ENCODE measurements at regions not wholly inside any gene's neighbourhood (a gene's known extent, or its start where the extent isn't known, plus 50 kb on each side); places are given as distances from the start of the nearest gene placed in this dataset.

GRCh38 chr5:30106596-30106995 lies 1086.9 kb upstream of the CDH6 start:
- H3K9me3 ChIP-seq (ENCODE audit: severe bottlenecking): no peaks in the 10 kb centered on the region
- H3K4me3 ChIP-seq (ENCODE audit: severe bottlenecking): no peak overlapping the region
- H3K36me3 ChIP-seq (ENCODE audit: low read depth): no peaks in the 10 kb centered on the region
- TF ChIP-seq CTCF (IDR thresholded peaks at IDR 0.05; ENCODE audit: poor library complexity, severe bottlenecking): no peak
- peak; percentile 37 for DNase-seq (ENCODE audit: low spot score)
- peaks cover 38% of the 10 kb centered on the region for H3K4me1 ChIP-seq (ENCODE audit: insufficient read depth, poor library complexity, severe bottlenecking)
- H3K27ac ChIP-seq (ENCODE audit: poor library complexity, severe bottlenecking): no peak overlapping the region
- H3K27me3 ChIP-seq (ENCODE audit: insufficient read depth, poor library complexity, severe bottlenecking): no peaks in the 10 kb centered on the region
- no peak for ATAC-seq (ENCODE audit: low read depth)

- Histone ChIP-seq H3K9me3 (ENCODE audit: severe bottlenecking) (no peaks in the 10 kb centered on the region), H3K4me3 (ENCODE audit: severe bottlenecking) (no peak overlapping the region)
Measured at GRCh38 chr5:30104872-30105596, 1088.5 kb upstream of the CDH6 start.

GRCh38 chr5:30103452-30104202 lies 1089.9 kb upstream of the CDH6 start:
- 0 out of 3 replicates have a peak, but pooled peaks have one; percentile 4 for ATAC-seq (ENCODE audit: low read depth)

More at GRCh38 chr5:30104872-30105596, 1088.5 kb upstream of the CDH6 start:
- Histone ChIP-seq H3K36me3 (ENCODE audit: low read depth) (no peaks in the 10 kb centered on the region), H3K4me1 (ENCODE audit: insufficient read depth, poor library complexity, severe bottlenecking) (peaks cover 52% of the 10 kb centered on the region), H3K27ac (ENCODE audit: poor library complexity, severe bottlenecking) (peak overlapping the region; percentile 91), H3K27me3 (ENCODE audit: insufficient read depth, poor library complexity, severe bottlenecking) (no peaks in the 10 kb centered on the region)
- TF ChIP-seq CTCF (IDR thresholded peaks at IDR 0.05; ENCODE audit: poor library complexity, severe bottlenecking): no peak
- ATAC-seq (ENCODE audit: low read depth) (peak; percentile 41), DNase-seq (ENCODE audit: low spot score) (no peak)

GRCh38 chr5:30103052-30103451 lies 1090.4 kb upstream of the CDH6 start:
- Histone ChIP-seq H3K9me3 (ENCODE audit: severe bottlenecking) (no peaks in the 10 kb centered on the region), H3K27ac (ENCODE audit: poor library complexity, severe bottlenecking) (peak overlapping the region; percentile 91), H3K36me3 (ENCODE audit: low read depth) (no peaks in the 10 kb centered on the region), H3K4me3 (ENCODE audit: severe bottlenecking) (no peak overlapping the region), H3K27me3 (ENCODE audit: insufficient read depth, poor library complexity, severe bottlenecking) (no peaks in the 10 kb centered on the region), H3K4me1 (ENCODE audit: insufficient read depth, poor library complexity, severe bottlenecking) (peaks cover 63% of the 10 kb centered on the region)
- DNase-seq (ENCODE audit: low spot score) (no peak), ATAC-seq (ENCODE audit: low read depth) (peak; percentile 55)
- TF ChIP-seq CTCF (IDR thresholded peaks at IDR 0.05; ENCODE audit: poor library complexity, severe bottlenecking): peak; percentile 44

More at GRCh38 chr5:30103452-30104202, 1089.9 kb upstream of the CDH6 start:
- H3K4me1 ChIP-seq (ENCODE audit: insufficient read depth, poor library complexity, severe bottlenecking): peaks cover 63% of the 10 kb centered on the region
- H3K27me3 ChIP-seq (ENCODE audit: insufficient read depth, poor library complexity, severe bottlenecking): no peaks in the 10 kb centered on the region
- TF ChIP-seq CTCF (IDR thresholded peaks at IDR 0.05; ENCODE audit: poor library complexity, severe bottlenecking): peak; percentile 27
- no peaks in the 10 kb centered on the region for H3K9me3 ChIP-seq (ENCODE audit: severe bottlenecking)
- peak overlapping the region; percentile 91 for H3K27ac ChIP-seq (ENCODE audit: poor library complexity, severe bottlenecking)
- no peak overlapping the region for H3K4me3 ChIP-seq (ENCODE audit: severe bottlenecking)
- no peak for DNase-seq (ENCODE audit: low spot score)
- H3K36me3 ChIP-seq (ENCODE audit: low read depth): no peaks in the 10 kb centered on the region
